Lung (tissue), 11 donors: ENCODE measurements at regions not wholly inside any gene's neighbourhood (a gene's known extent, or its start where the extent isn't known, plus 50 kb on each side); places are given as distances from the start of the nearest gene placed in this dataset.
"Not testable (repeated sequence)": the region's sequence is repeated elsewhere in the genome, so short reads cannot be mapped to it uniquely, and the experiment has no call there.

ENCODE experiments used
- ATAC-seq: fragments of 200-7000 bp; cut with Tn5 transposase; one replicate; pipeline ENCODE4 v1.9.1; 2020; ENCODE audit warnings: moderate number of reproducible peaks; ENCODE audit not compliant: insufficient read depth, low FRiP score
- DNase-seq, 3 donors: peaks; one replicate each; pipeline ENCODE4 v3.0.0-alpha.2; 2013 to 2017
- H3K27ac ChIP-seq, 2 donors: one replicate each; pipeline ENCODE4 v1.5.1; 2013; ENCODE audit warnings: mild to moderate bottlenecking in 2 of 2, moderate library complexity in 2 of 2, control low read depth in 1 of 2, inconsistent platforms in 1 of 2, low read depth in 1 of 2, low read length in 1 of 2
- H3K27me3 ChIP-seq, 3 donors: one replicate each; pipeline ENCODE4 v1.5.1; 2013; ENCODE audit warnings: low read length in 2 of 3; ENCODE audit not compliant: control insufficient read depth in 3 of 3, insufficient read depth in 3 of 3
- H3K36me3 ChIP-seq, 4 donors: one replicate each; pipeline ENCODE4 v1.5.1; 2013; ENCODE audit warnings: low read length in 4 of 4, mild to moderate bottlenecking in 1 of 4, moderate library complexity in 1 of 4; ENCODE audit not compliant: control insufficient read depth in 4 of 4, insufficient read depth in 4 of 4
- H3K4me1 ChIP-seq, 5 donors: one replicate each; pipeline ENCODE4 v1.5.1; 2013; ENCODE audit warnings: low read length in 5 of 5, mild to moderate bottlenecking in 2 of 5, moderate library complexity in 1 of 5; ENCODE audit not compliant: control insufficient read depth in 5 of 5, insufficient read depth in 5 of 5
- H3K4me3 ChIP-seq: one replicate; pipeline ENCODE4 v1.5.1; 2013; ENCODE audit warnings: mild to moderate bottlenecking, control low read depth, moderate library complexity
- H3K9ac ChIP-seq, 2 donors: one replicate each; pipeline ENCODE4 v1.5.1; 2013; ENCODE audit warnings: low read length in 2 of 2, control low read depth in 1 of 2; ENCODE audit not compliant: insufficient read depth in 1 of 2
- H3K9me3 ChIP-seq, 4 donors: one replicate each; pipeline ENCODE4 v1.5.1; 2013; ENCODE audit warnings: low read length in 3 of 4, mild to moderate bottlenecking in 1 of 4, moderate library complexity in 1 of 4; ENCODE audit not compliant: control insufficient read depth in 4 of 4, insufficient read depth in 3 of 4
- WGBS, 2 donors: extraction: QIAGEN DNeasy Blood & Tissue Kit; methylation state at CpG; one replicate each; pipeline ENCODE4 v1.1.7; 2013; 5-methylcytosine and 5-hydroxymethylcytosine counted together
- TF ChIP-seq, protein P1 (sequence below): IDR thresholded peaks from 2 replicates; pipeline ENCODE4 v1.5.1; 2012; ENCODE audit warnings: mild to moderate bottlenecking; ENCODE audit errors: control extremely low read depth, extremely low read depth
- donor health status: control.
- donor health status: control.
- donor health status: Bipolar disorder and iron deficiency.
- donor health status: healthy.
- donor health status: DM: yes; HTN: yes; CAD: no.

DNA sequence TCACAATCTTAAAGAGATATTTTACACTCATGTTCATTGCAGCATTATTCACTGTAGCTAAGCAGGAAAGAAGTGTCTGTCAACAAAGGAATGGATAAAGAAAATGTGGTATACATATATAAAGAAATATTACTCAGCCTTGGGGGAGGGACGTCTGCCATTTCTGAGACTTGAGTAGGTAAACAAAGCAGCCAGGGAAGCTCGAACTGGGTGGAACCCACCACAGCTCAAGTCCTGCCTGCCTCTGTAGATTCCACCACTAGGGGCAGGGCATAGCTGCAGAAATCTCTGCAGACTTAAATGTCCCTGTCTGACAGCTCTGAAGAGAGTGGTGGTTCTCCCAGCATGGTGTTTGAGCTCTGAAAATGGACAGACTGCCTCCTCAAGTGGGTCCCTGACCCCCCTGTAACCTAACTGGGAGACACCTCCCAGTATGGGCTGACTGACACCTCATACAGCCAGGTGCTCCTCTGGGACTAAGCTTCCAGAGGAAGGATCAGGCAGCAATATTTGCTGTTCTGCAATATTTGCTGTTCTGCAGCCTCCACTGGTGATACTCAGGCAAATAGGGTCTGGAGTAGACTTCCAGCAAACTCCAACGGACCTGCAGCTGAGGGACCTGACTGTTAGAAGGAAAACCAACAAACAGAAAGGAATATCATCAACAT, 183.3 kb upstream of the SSTR4 start:
- H3K9ac ChIP-seq, H3K9me3 ChIP-seq, H3K27me3 ChIP-seq, ATAC-seq, H3K4me3 ChIP-seq, H3K36me3 ChIP-seq, H3K4me1 ChIP-seq, H3K27ac ChIP-seq: not testable (repeated sequence)
- TF ChIP-seq, protein P1, sequence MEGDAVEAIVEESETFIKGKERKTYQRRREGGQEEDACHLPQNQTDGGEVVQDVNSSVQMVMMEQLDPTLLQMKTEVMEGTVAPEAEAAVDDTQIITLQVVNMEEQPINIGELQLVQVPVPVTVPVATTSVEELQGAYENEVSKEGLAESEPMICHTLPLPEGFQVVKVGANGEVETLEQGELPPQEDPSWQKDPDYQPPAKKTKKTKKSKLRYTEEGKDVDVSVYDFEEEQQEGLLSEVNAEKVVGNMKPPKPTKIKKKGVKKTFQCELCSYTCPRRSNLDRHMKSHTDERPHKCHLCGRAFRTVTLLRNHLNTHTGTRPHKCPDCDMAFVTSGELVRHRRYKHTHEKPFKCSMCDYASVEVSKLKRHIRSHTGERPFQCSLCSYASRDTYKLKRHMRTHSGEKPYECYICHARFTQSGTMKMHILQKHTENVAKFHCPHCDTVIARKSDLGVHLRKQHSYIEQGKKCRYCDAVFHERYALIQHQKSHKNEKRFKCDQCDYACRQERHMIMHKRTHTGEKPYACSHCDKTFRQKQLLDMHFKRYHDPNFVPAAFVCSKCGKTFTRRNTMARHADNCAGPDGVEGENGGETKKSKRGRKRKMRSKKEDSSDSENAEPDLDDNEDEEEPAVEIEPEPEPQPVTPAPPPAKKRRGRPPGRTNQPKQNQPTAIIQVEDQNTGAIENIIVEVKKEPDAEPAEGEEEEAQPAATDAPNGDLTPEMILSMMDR = peak; percentile 11
- WGBS, 2 donors = 28 to 41% methylated on average over 3 of the region's 3 CpGs
- DNase-seq = peak in 1 of 3 donors; percentile 38

DNA sequence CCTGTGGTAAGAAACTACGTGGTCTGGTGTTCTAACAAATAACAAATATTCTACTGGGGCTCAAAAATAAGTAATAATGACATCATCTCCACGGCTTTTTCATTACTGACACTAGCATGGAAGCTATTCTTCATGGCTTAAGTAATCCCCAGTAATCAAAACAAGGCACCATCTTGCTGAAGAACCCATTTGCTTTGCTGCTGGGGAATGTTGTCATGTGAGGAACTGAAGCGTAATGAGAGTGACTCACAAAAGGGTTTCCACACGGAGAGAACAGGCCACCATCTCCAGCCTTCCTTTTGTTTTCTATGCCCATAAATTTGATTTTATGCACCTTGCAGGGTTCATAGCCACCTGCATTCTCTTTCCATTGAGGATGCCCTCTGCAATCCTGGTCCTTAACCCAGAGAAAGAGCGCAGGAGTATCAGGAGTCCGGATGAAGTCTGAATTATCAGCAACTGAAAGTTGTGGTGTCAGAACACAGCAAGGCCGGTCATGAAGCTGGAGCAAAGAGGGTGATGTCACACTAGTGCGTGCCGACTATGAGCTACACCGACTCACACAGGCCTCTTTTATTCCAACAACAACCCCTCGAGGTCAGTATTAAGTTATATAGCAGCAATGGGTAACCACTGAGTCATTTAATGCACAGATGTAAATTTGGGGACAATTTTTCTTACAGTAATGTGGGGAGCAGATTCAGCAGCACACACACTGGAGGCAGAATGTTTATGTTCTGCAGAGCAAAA, 173.7 kb upstream of the SSTR4 start:
- Histone ChIP-seq H3K4me1 (peaks cover 0 to 9% (median 0%) of the 10 kb centered on the region in 5 donors), H3K27ac (peak overlapping the region in 1 of 2 donors; percentile 79), H3K36me3 (no peaks in the 10 kb centered on the region), H3K9ac (no peak overlapping the region), H3K9me3 (no peaks in the 10 kb centered on the region), H3K4me3 (no peak overlapping the region), H3K27me3 (no peaks in the 10 kb centered on the region)
- WGBS, 2 donors = 73 to 77% methylated on average over 11 of the region's 11 CpGs
- ATAC-seq = no peak
- TF ChIP-seq, protein P1 = no peak
- DNase-seq = peak in 1 of 3 donors; percentile 8

DNA sequence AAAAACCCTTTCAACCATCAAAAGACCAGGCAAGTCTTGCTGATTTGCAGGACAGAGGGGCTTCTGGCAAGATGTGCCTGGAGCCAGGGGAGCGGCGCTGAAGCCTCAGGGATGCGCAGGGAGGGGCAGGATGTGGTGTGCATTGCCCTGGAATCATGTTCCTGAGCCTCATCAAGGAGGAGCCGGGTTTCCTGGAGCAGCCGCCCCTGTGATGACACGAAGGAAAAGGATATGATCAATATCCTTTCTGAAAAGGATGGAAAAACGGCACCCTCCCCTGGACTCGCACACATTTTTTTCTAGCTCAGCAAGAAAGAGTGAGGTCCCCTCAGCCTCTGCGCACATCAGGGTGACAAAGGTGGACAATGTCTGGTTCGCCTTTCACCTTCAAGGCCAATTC, 173.1 kb upstream of the SSTR4 start:
- ATAC-seq = peak; percentile 37
- 65 to 77% methylated on average over 10 of the region's 10 CpGs for WGBS, 2 donors
- no peaks in the 10 kb centered on the region for H3K36me3 ChIP-seq
- H3K9ac ChIP-seq = no peak overlapping the region
- peak overlapping the region in 1 of 2 donors; percentile 13 for H3K27ac ChIP-seq
- TF ChIP-seq, protein P1 = no peak
- no peak overlapping the region for H3K4me3 ChIP-seq
- no peaks in the 10 kb centered on the region for H3K9me3 ChIP-seq
- H3K27me3 ChIP-seq = no peaks in the 10 kb centered on the region
- DNase-seq = peak in 2 of 3 donors; percentile 15 to 52
- peaks cover 0 to 9% (median 0%) of the 10 kb centered on the region in 5 donors for H3K4me1 ChIP-seq
